ENCODE measurements at regions not wholly inside any gene's neighbourhood (a gene's known extent, or its start where the extent isn't known, plus 50 kb on each side); places are given as distances from the start of the nearest gene placed in this dataset.

DNA sequence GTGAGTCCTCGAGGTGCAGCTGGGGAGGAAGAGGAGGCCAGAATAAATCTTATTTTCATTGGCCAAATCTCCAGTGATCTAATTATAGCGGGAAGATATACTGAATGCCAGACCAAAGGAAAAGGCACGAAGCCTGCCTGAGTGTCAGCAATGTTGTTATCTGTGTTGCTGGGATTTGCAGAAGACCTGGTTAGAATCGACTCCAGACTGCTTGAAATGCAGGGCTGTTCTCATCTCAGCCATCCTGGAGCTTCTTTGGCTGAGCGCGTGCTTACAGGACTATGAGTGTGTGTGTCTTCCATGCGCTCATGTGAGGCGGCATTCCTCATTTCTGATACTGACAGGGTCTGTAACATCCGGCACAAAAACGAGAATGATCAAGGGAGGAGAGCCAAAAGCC lies 81.2 kb downstream of the TSN start:
- TF ChIP-seq, protein P1, sequence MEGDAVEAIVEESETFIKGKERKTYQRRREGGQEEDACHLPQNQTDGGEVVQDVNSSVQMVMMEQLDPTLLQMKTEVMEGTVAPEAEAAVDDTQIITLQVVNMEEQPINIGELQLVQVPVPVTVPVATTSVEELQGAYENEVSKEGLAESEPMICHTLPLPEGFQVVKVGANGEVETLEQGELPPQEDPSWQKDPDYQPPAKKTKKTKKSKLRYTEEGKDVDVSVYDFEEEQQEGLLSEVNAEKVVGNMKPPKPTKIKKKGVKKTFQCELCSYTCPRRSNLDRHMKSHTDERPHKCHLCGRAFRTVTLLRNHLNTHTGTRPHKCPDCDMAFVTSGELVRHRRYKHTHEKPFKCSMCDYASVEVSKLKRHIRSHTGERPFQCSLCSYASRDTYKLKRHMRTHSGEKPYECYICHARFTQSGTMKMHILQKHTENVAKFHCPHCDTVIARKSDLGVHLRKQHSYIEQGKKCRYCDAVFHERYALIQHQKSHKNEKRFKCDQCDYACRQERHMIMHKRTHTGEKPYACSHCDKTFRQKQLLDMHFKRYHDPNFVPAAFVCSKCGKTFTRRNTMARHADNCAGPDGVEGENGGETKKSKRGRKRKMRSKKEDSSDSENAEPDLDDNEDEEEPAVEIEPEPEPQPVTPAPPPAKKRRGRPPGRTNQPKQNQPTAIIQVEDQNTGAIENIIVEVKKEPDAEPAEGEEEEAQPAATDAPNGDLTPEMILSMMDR (IDR thresholded peaks at IDR 0.05) = no peak
- TF ChIP-seq POLR2AphosphoS5 (IDR thresholded peaks at IDR 0.05) = no peak

Data from gastroesophageal sphincter (tissue), 3 donors.